ENCODE measurements at regions not wholly inside any gene's neighbourhood (a gene's known extent, or its start where the extent isn't known, plus 50 kb on each side); places are given as distances from the start of the nearest gene placed in this dataset.

- TF ChIP-seq EZH2 (IDR thresholded peaks at IDR 0.05; ENCODE audit: insufficient read depth, poor library complexity, severe bottlenecking) = no peak
- TF ChIP-seq EZH2phosphoT487 (IDR thresholded peaks at IDR 0.05; ENCODE audit: insufficient read depth, low read depth) = no peak
These were observed 229.6 kb downstream of the IGSF11 start for GRCh38 chr3:118805007-118805406.

Data from GM23248 (cell line).